ENCODE measurements at regions not wholly inside any gene's neighbourhood (a gene's known extent, or its start where the extent isn't known, plus 50 kb on each side); places are given as distances from the start of the nearest gene placed in this dataset.

DNA sequence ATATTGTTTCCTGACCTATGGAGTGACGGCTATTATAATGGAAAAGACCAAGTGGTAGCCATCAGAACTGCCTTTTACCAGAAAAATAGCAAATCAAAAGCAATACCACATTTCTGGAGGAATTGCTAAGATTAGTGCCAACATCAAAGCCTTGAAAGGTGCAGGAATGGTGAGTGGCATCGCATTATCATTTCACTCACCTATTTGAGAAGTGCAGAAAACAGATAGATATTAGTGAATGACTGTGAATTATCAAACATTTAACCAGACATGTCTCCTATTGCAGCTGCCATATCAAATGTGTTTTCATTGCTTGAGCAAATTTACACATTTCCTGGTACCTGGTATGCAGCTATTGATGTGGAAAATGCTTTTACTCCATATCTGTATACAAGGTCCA is 1638.1 kb upstream of the PABPC4L start:
- Histone ChIP-seq H3K9ac (ENCODE audit: low read length) (no peak overlapping the region), H3K36me3 (ENCODE audit: control insufficient read depth in 1 of 2, insufficient read depth in 2 of 2, low read length in 2 of 2) (no peaks in the 10 kb centered on the region), H3K4me3 (replicated peaks in 1 of 2; ENCODE audit: low read depth in 1 of 2, low read length in 2 of 2) (no peak overlapping the region), H3K4me2 (ENCODE audit: low read length) (no peak overlapping the region), H3K4me1 (ENCODE audit: control insufficient read depth in 1 of 2, insufficient read depth in 2 of 2, low read length in 2 of 2) (no peaks in the 10 kb centered on the region), H4K20me1 (ENCODE audit: insufficient read depth) (no peaks in the 10 kb centered on the region), H2AFZ (ENCODE audit: low read depth, low read length, poor library complexity, severe bottlenecking) (no peak overlapping the region), H3K27me3 (ENCODE audit: insufficient read depth, low read length) (no peaks in the 10 kb centered on the region), H3K9me3 (ENCODE audit: control insufficient read depth in 1 of 2, insufficient read depth in 1 of 2, low read depth in 1 of 2, low read length in 2 of 2) (no peaks in the 10 kb centered on the region), H3K79me2 (ENCODE audit: insufficient read depth, low read length) (no peaks in the 10 kb centered on the region), H3K27ac (ENCODE audit: low read depth, low read length) (no peak overlapping the region), H3K9me2 (ENCODE audit: insufficient read depth) (no peaks in the 10 kb centered on the region)
- ATAC-seq (no peak), DNase-seq (ENCODE audit: low read depth, low spot score) (no peak)
- no TSS peak for BruUV-seq (replicated peaks)
- POLR2A ChIA-PET = no interaction called here
- TF ChIP-seq EGR1 (IDR thresholded peaks at IDR 0.05; ENCODE audit: low read depth) = no peak
- TF ChIP-seq CEBPB (IDR thresholded peaks at IDR 0.05; ENCODE audit: low read depth) = no peak
- CTCF ChIA-PET = no interaction called here
- RAD21 ChIA-PET (ENCODE audit: low non-redundant PET in 1 of 2, low total read pairs in 2 of 2, uncharacterized antibody in 2 of 2, unreplicated experiment in 2 of 2) = no interaction called here
- intact Hi-C loops (cut with micrococcal nuclease) = no loop called here

DNA sequence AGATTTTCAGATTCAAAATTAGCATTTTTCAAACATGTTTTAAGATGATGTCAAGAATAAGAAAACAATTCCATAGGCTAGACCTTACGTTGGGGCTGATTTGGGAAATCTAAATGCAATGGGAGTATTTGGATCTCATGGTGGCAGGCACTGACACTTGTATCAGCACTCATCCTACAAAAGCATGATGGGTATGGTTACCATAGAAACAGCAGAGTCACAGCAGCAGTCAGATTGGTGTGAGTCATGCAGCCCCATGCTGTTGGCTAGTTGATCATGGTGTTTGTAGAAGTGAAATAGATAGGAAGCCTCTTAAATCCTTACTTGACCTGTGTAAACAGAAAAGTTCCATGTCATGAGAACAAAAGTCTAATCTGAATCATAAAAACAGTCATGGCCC is 1637.3 kb upstream of the PABPC4L start:
- Histone ChIP-seq H3K9me3 (ENCODE audit: control insufficient read depth in 1 of 2, insufficient read depth in 1 of 2, low read depth in 1 of 2, low read length in 2 of 2) (no peaks in the 10 kb centered on the region), H3K9ac (ENCODE audit: low read length) (no peak overlapping the region), H3K4me3 (replicated peaks in 1 of 2; ENCODE audit: low read depth in 1 of 2, low read length in 2 of 2) (no peak overlapping the region), H3K27ac (ENCODE audit: low read depth, low read length) (no peak overlapping the region), H2AFZ (ENCODE audit: low read depth, low read length, poor library complexity, severe bottlenecking) (no peak overlapping the region), H4K20me1 (ENCODE audit: insufficient read depth) (no peaks in the 10 kb centered on the region), H3K27me3 (ENCODE audit: insufficient read depth, low read length) (no peaks in the 10 kb centered on the region), H3K4me2 (ENCODE audit: low read length) (no peak overlapping the region), H3K79me2 (ENCODE audit: insufficient read depth, low read length) (no peaks in the 10 kb centered on the region), H3K36me3 (ENCODE audit: control insufficient read depth in 1 of 2, insufficient read depth in 2 of 2, low read length in 2 of 2) (no peaks in the 10 kb centered on the region), H3K4me1 (ENCODE audit: control insufficient read depth in 1 of 2, insufficient read depth in 2 of 2, low read length in 2 of 2) (no peaks in the 10 kb centered on the region), H3K9me2 (ENCODE audit: insufficient read depth) (no peaks in the 10 kb centered on the region)
- intact Hi-C loops (cut with micrococcal nuclease) = no loop called here
- POLR2A ChIA-PET = no interaction called here
- ATAC-seq (no peak), DNase-seq (ENCODE audit: low read depth, low spot score) (peak; percentile 2)
- RAD21 ChIA-PET (ENCODE audit: low non-redundant PET in 1 of 2, low total read pairs in 2 of 2, uncharacterized antibody in 2 of 2, unreplicated experiment in 2 of 2) = no interaction called here
- CTCF ChIA-PET = no interaction called here
- no TSS peak for BruUV-seq (replicated peaks)
- TF ChIP-seq CEBPB (IDR thresholded peaks at IDR 0.05; ENCODE audit: low read depth) (no peak), FOSL1 (IDR thresholded peaks at IDR 0.05; ENCODE audit: low read depth) (no peak), ZBTB33 (IDR thresholded peaks at IDR 0.05; ENCODE audit: extremely low read depth, insufficient replicate concordance, low read length) (no peak), RAD21 (IDR thresholded peaks at IDR 0.05; ENCODE audit: low read depth) (no peak), ZNF274 (IDR thresholded peaks at IDR 0.05; ENCODE audit: low read depth, low read length) (no peak), SIN3A (IDR thresholded peaks at IDR 0.05; ENCODE audit: low read depth) (no peak), JUND (IDR thresholded peaks at IDR 0.05) (no peak), EZH2 (IDR thresholded peaks at IDR 0.05) (no peak), SP1 (IDR thresholded peaks at IDR 0.05; ENCODE audit: low read depth) (no peak)

All from HCT116 (cell line).